K562 (cell line): ENCODE measurements at regions not wholly inside any gene's neighbourhood (a gene's known extent, or its start where the extent isn't known, plus 50 kb on each side); places are given as distances from the start of the nearest gene placed in this dataset.

Source experiments
- ATAC-seq: fragments of 200-7000 bp; cut with Tn5 transposase; 3 replicates; pipeline ENCODE4 v1.9.1; 2020; ENCODE audit warnings: moderate library complexity
- BruUV-seq: library from RNA; stranded (reverse); fragments of 400-500 nt; replicated peaks from 2 replicates; lab custom pipeline; 2021; lab: Mats Ljungman, UMichigan
- CTCF ChIA-PET: fragments of 300-600 bp; formaldehyde crosslinking; extraction: SDS; loops from one replicate; lab custom pipeline; 2021; ENCODE audit warnings: low intra/inter-chr PET ratio; lab: Yijun Ruan, JAX
- POLR2A ChIA-PET: fragments of 300-600, 350-650 bp; sonication (Branson Sonifier 250); formaldehyde crosslinking; extraction: SDS; loops from one replicate; lab custom pipeline; 2021; ENCODE audit warnings: antibody characterized with exemption, inconsistent platforms; lab: Yijun Ruan, JAX
- DNase-seq, 4 experiments: peaks; one replicate each; pipeline versions ENCODE4 v3.0.0 to v3.0.0-alpha.2; 2011 to 2018; ENCODE audit warnings: low spot score in 3 of 4, mixed read lengths in 3 of 4; ENCODE audit errors: extremely low read depth in 1 of 4
- FAIRE-seq: peaks from 2 replicates; lab custom pipeline; 2011; peaks lifted over from hg19 to GRCh38; lab: Jason Lieb, UNC
- H2AFZ ChIP-seq: 2 replicates; pipeline ENCODE4 v1.6.0; 2011; ENCODE audit warnings: low read depth, low read length, control low read depth, inconsistent platforms
- H3K27ac ChIP-seq: fragments of 200-600 bp; 3 replicates; pipeline ENCODE4 v1.8.0; 2011; ENCODE audit warnings: low read depth, mild to moderate bottlenecking, control low read depth, inconsistent platforms, low read length, moderate library complexity, mixed read lengths; ENCODE audit errors: extremely low read depth
- H3K27me3 ChIP-seq, 2 experiments: fragments of 300-600 bp in 1 of 2; 2 replicates in 1 of 2; 3 replicates in 1 of 2; pipeline versions ENCODE4 v1.6.0 to v1.8.0; 2011; ENCODE audit warnings: inconsistent platforms in 2 of 2, low read length in 2 of 2, mild to moderate bottlenecking in 1 of 2, mixed read lengths in 1 of 2, moderate library complexity in 1 of 2; ENCODE audit not compliant: control insufficient read depth in 2 of 2, insufficient read depth in 2 of 2
- H3K36me3 ChIP-seq: fragments of 300-600 bp; 3 replicates; pipeline ENCODE4 v1.8.0; 2011; ENCODE audit warnings: mild to moderate bottlenecking, low read length, inconsistent platforms; ENCODE audit not compliant: control insufficient read depth, insufficient read depth
- H3K4me1 ChIP-seq, 2 experiments: fragments of 200-600 bp in 1 of 2; replicated peaks in 1 of 2; 2 replicates in 1 of 2; 3 replicates in 1 of 2; pipeline versions ENCODE4 v1.5.1 to v1.8.0; 2011; ENCODE audit warnings: inconsistent platforms in 2 of 2, low read length in 2 of 2, mild to moderate bottlenecking in 1 of 2, mixed read lengths in 1 of 2, moderate library complexity in 1 of 2; ENCODE audit not compliant: control insufficient read depth in 2 of 2, insufficient read depth in 2 of 2
- H3K4me2 ChIP-seq: 2 replicates; pipeline ENCODE4 v1.6.1; 2011; ENCODE audit warnings: low read length, control low read depth, inconsistent platforms, mixed read lengths; ENCODE audit not compliant: insufficient read depth
- H3K4me3 ChIP-seq: fragments of 200-600 bp; sonication (generic), shearing (Covaris generic); 2 replicates; pipeline ENCODE4 v1.5.1; 2016; ENCODE audit warnings: control low read depth, inconsistent platforms
- H3K79me2 ChIP-seq: fragments of 200-600 bp; 3 replicates; pipeline ENCODE4 v1.8.0; 2011; ENCODE audit warnings: low read length, inconsistent platforms; ENCODE audit not compliant: control insufficient read depth, insufficient read depth
- H3K9ac ChIP-seq, 2 experiments: 2 replicates each; pipeline versions ENCODE4 v1.6.0 to v1.6.1; 2011; ENCODE audit warnings: low read depth in 2 of 2, low read length in 2 of 2, control low read depth in 1 of 2, inconsistent platforms in 1 of 2, mild to moderate bottlenecking in 1 of 2, mixed read lengths in 1 of 2; ENCODE audit not compliant: insufficient read depth in 1 of 2
- H3K9me1 ChIP-seq: one replicate; pipeline ENCODE4 v1.6.0; 2011; ENCODE audit warnings: inconsistent platforms, mild to moderate bottlenecking, low read length, moderate library complexity; ENCODE audit not compliant: control insufficient read depth, insufficient read depth
- H3K9me3 ChIP-seq: replicated peaks from 2 replicates; pipeline ENCODE4 v1.5.1; 2011; ENCODE audit warnings: low read depth, low read length, inconsistent platforms; ENCODE audit not compliant: control insufficient read depth, insufficient read depth
- H4K20me1 ChIP-seq: replicated peaks from 2 replicates; pipeline ENCODE4 v1.6.1; 2011; ENCODE audit warnings: low read length, inconsistent platforms, mixed read lengths; ENCODE audit not compliant: control insufficient read depth, insufficient read depth
- BRD4 ChIP-seq: fragments of 200-600 bp; sonication (generic); IDR thresholded peaks from 2 replicates; pipeline ENCODE4 v1.6.1; 2017; ENCODE audit warnings: inconsistent platforms
- FOXK2 ChIP-seq, 2 experiments: fragments of 450-650 bp; IDR thresholded peaks in 1 of 2; conservative IDR thresholded peaks in 1 of 2; 2 replicates each; pipeline ENCODE4 v1.6.1; 2016; ENCODE audit warnings: low read depth in 2 of 2, mild to moderate bottlenecking in 1 of 2
- HLTF ChIP-seq: fragments of 450-650 bp; IDR thresholded peaks from 2 replicates; pipeline ENCODE4 v1.6.1; 2016
- MED1 ChIP-seq: sonication (generic); formaldehyde crosslinking; IDR thresholded peaks from 2 replicates; pipeline ENCODE4 v1.8.1; 2023; ENCODE audit warnings: missing genetic modification reagents, borderline replicate concordance
- NFE2L1 ChIP-seq: fragments of 450-650 bp; IDR thresholded peaks from 2 replicates; pipeline ENCODE4 v1.6.1; 2016; ENCODE audit warnings: missing genetic modification characterization, low read depth, mild to moderate bottlenecking, missing compliant biosample characterization, moderate library complexity, borderline replicate concordance
- NFIX ChIP-seq: fragments of 250-450 bp; sonication (Bioruptor Pico); IDR thresholded peaks from 2 replicates; pipeline ENCODE4 v1.4.0; 2020; ENCODE audit warnings: low read depth, mild to moderate bottlenecking, moderate library complexity
- NR2F6 ChIP-seq: fragments of 450-650 bp; formaldehyde crosslinking; IDR thresholded peaks from 2 replicates; pipeline ENCODE4 v1.4.0; 2020; ENCODE audit warnings: mild to moderate bottlenecking
- RAD21 ChIP-seq, 2 experiments: fragments of 250-450 bp in 1 of 2; fragments of 450-650 bp in 1 of 2; sonication (Bioruptor Pico) in 1 of 2; formaldehyde crosslinking in 1 of 2; IDR thresholded peaks in 1 of 2; conservative IDR thresholded peaks in 1 of 2; 2 replicates each; pipeline versions ENCODE4 v1.4.0 to v1.8.0; 2020 to 2022; ENCODE audit warnings: mild to moderate bottlenecking in 2 of 2, moderate library complexity in 1 of 2
- RBM14 ChIP-seq: fragments of 200-400 bp; formaldehyde crosslinking; IDR thresholded peaks from 2 replicates; pipeline ENCODE4 v1.6.1; 2018; ENCODE audit warnings: low read depth, mild to moderate bottlenecking, low read length, moderate library complexity, borderline replicate concordance; ENCODE audit not compliant: insufficient read depth
- SUPT5H ChIP-seq: fragments of 450-650 bp; IDR thresholded peaks from 2 replicates; pipeline ENCODE4 v1.6.1; 2016
- TRIM28 ChIP-seq: fragments of 450-650 bp; IDR thresholded peaks from 2 replicates; pipeline ENCODE4 v1.6.1; 2017
- XRCC5 ChIP-seq: fragments of 200-400 bp; formaldehyde crosslinking; IDR thresholded peaks from 2 replicates; pipeline ENCODE4 v1.6.1; 2017; ENCODE audit warnings: low read depth, mild to moderate bottlenecking, low read length
- ZNF23 ChIP-seq: fragments of 250-450 bp; sonication (Bioruptor Pico); IDR thresholded peaks from 2 replicates; pipeline ENCODE4 v1.4.0; 2020; ENCODE audit warnings: mild to moderate bottlenecking
- ZNF253 ChIP-seq: fragments of 250-450 bp; sonication (Bioruptor Pico); conservative IDR thresholded peaks from 2 replicates; pipeline ENCODE4 v1.6.1; 2021; ENCODE audit warnings: mild to moderate bottlenecking
- ZSCAN29 ChIP-seq: fragments of 450-650 bp; IDR thresholded peaks from 2 replicates; pipeline ENCODE4 v1.6.1; 2017
- WGBS: fragments of 100-300 bp; shearing (Covaris generic); methylation state at CpG from one replicate; pipeline ENCODE4 v1.1.6; 2016; ENCODE audit warnings: low coverage, mixed read lengths; ENCODE audit not compliant: insufficient coverage; ENCODE audit errors: missing lambda C conversion rate; 5-methylcytosine and 5-hydroxymethylcytosine counted together
- in situ Hi-C: fragments of 300-500 bp; cut with MboI; formaldehyde crosslinking; loops from 4 replicates; pipeline ENCODE4 v1.15.0; 2018; ENCODE audit warnings: inconsistent platforms, mixed read lengths
- intact Hi-C: fragments of 100-400 bp; cut with micrococcal nuclease; formaldehyde crosslinking; loops from 2 replicates; pipeline ENCODE4 v1.14.2; 2022
- TF ChIP-seq, protein P1 (sequence below): sonication (generic); formaldehyde crosslinking; IDR thresholded peaks from 2 replicates; pipeline ENCODE4 v1.5.0; 2020; ENCODE audit warnings: missing genetic modification reagents
- TF ChIP-seq, protein P2 (sequence below): sonication (generic); formaldehyde crosslinking; IDR thresholded peaks from 2 replicates; pipeline ENCODE4 v1.8.1; 2023; ENCODE audit warnings: mild to moderate bottlenecking, missing genetic modification reagents

DNA sequence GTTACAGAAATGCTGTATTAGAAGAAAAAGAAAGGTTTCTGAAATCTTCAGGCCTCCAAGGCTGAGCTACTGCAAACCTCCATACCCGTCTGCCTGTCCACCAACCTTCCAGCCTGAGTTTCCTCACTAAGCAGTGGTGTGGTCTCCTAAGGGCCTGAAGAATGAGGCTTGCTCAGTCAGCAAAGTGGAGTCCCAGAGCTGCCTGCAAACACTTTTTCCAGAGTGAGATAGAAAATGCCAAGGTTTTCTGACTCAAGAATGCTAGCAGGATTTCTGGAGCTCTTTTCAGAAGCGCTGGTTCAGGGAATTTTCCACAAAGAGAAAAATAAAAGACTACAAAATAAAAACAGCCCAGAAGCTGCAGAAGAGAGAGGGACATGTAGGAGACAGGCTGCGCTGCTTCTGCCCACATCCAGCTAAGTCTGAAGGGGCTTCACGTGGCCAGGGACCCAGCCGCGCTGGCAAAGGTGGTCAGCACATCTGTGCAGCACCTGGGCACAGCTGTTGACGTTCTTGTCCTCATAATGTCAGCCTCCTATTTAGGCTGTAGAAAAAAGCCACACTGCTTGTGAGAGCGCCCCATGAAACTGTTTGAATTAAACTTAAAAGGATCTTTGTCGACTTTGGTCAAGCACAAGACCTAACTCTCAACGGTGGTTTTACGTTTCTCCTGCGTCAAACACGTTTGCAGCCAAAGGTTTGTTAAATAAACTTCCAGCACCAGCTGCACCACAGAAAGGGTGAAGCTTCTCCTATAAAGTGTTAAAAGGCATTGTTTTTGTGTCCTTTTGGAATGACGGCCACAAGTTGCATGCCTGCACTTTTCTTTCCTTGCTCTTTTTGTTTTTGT is 209.0 kb downstream of the THBS2 start:
- intact Hi-C loops, result no loop called here
- no peak for DNase-seq

DNA sequence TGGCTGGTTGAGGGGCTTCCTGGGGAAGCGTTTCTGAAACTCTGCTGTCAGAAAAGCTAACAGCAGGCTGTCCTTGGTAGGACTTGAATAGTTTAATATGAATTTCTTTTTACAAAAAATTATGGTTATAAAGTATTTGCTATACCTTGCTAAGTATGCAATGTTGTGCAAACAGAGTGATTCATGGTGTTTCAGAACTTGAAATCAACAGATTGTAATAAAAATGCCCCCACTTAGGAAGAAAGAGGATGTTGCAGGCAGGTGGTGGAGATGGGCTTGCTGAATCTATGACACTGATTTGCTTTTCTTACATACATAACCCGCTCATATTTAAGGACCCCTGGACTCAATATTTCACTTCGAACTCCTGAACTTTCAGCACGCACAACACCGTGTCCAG is 211.6 kb downstream of the THBS2 start:
- no peak overlapping the region for H3K9ac ChIP-seq
- H3K27me3 ChIP-seq, result peaks cover 0 to 23% of the 10 kb centered on the region in 2 experiments; a peak in 2 of 5 replicates
- ChIA-PET POLR2A (interaction anchor here (1.0 kb wide), 1 partner anchor 11 kb away, joined by 3 read pairs; no protein-coding TSS in a partner anchor), CTCF (no interaction called here)
- no peak overlapping the region for H3K4me3 ChIP-seq
- H3K9me3 ChIP-seq, result no peaks in the 10 kb centered on the region
- no peaks in the 10 kb centered on the region for H3K79me2 ChIP-seq
- DNase-seq (no peak), FAIRE-seq (no peak), ATAC-seq (no peak)
- in situ Hi-C loops, result no loop called here
- no peak overlapping the region for H2AFZ ChIP-seq
- no peak overlapping the region for H3K4me2 ChIP-seq
- H3K36me3 ChIP-seq, result no peaks in the 10 kb centered on the region
- H3K9me1 ChIP-seq, result no peaks in the 10 kb centered on the region
- no TSS peak for BruUV-seq
- intact Hi-C loops, result no loop called here
- H4K20me1 ChIP-seq, result 0 out of 2 replicates have a peak, but pooled peaks cover 8% of the 10 kb centered on the region
- no peak overlapping the region for H3K27ac ChIP-seq
- WGBS, result 0% methylated on average over 5 of the region's 5 CpGs
- H3K4me1 ChIP-seq, result no peaks in the 10 kb centered on the region
- TF ChIP-seq MED1 (CRISPR knock-in tag) (no peak), ZNF23 (CRISPR knock-in tag) (no peak), HLTF (no peak), NFE2L1 (tag) (no peak), NR2F6 (CRISPR knock-in tag) (no peak), RAD21 (CRISPR knock-in tag; conservative IDR thresholded peaks at IDR 0.05 in 1 of 2, IDR thresholded peaks at IDR 0.05 in 1 of 2) (no peak), BRD4 (no peak), SUPT5H (no peak), XRCC5 (no peak), ZSCAN29 (no peak), TRIM28 (no peak)
- TF ChIP-seq, protein P1, sequence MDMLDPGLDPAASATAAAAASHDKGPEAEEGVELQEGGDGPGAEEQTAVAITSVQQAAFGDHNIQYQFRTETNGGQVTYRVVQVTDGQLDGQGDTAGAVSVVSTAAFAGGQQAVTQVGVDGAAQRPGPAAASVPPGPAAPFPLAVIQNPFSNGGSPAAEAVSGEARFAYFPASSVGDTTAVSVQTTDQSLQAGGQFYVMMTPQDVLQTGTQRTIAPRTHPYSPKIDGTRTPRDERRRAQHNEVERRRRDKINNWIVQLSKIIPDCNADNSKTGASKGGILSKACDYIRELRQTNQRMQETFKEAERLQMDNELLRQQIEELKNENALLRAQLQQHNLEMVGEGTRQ, result no peak
- TF ChIP-seq, protein P2, sequence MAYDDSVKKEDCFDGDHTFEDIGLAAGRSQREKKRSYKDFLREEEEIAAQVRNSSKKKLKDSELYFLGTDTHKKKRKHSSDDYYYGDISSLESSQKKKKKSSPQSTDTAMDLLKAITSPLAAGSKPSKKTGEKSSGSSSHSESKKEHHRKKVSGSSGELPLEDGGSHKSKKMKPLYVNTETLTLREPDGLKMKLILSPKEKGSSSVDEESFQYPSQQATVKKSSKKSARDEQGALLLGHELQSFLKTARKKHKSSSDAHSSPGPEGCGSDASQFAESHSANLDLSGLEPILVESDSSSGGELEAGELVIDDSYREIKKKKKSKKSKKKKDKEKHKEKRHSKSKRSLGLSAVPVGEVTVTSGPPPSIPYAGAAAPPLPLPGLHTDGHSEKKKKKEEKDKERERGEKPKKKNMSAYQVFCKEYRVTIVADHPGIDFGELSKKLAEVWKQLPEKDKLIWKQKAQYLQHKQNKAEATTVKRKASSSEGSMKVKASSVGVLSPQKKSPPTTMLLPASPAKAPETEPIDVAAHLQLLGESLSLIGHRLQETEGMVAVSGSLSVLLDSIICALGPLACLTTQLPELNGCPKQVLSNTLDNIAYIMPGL (CRISPR knock-in tag), result no peak

More for the DNA sequence above, 209.0 kb downstream of the THBS2 start:
- WGBS, result 0% methylated on average over 14 of the region's 14 CpGs
- in situ Hi-C loops, result no loop called here
- peaks cover 0 to 40% of the 10 kb centered on the region in 2 experiments; a peak in 3 of 5 replicates for H3K27me3 ChIP-seq
- TF ChIP-seq NFIX (CRISPR knock-in tag) (no peak), RBM14 (no peak), FOXK2 (conservative IDR thresholded peaks at IDR 0.05 in 1 of 2, IDR thresholded peaks at IDR 0.05 in 1 of 2; ENCODE audit: low read depth in 2 of 2) (no peak), ZNF253 (no peak)
- H3K9me1 ChIP-seq, result no peaks in the 10 kb centered on the region
- H3K79me2 ChIP-seq, result no peaks in the 10 kb centered on the region
- no peak overlapping the region for H3K27ac ChIP-seq
- no peak overlapping the region for H3K9ac ChIP-seq
- no peaks in the 10 kb centered on the region for H3K4me1 ChIP-seq
- H3K9me3 ChIP-seq, result no peaks in the 10 kb centered on the region
- no peak overlapping the region for H3K4me3 ChIP-seq
- H4K20me1 ChIP-seq, result 0 out of 2 replicates have a peak, but pooled peaks cover 8% of the 10 kb centered on the region
- no peak overlapping the region for H2AFZ ChIP-seq
- no peak for ATAC-seq
- FAIRE-seq, result no peak
- ChIA-PET POLR2A (interaction anchor here (1.0 kb wide), 1 partner anchor 11 kb away, joined by 3 read pairs; no protein-coding TSS in a partner anchor), CTCF (no interaction called here)
- BruUV-seq, result no TSS peak
- no peaks in the 10 kb centered on the region for H3K36me3 ChIP-seq
- H3K4me2 ChIP-seq, result no peak overlapping the region
